SH-SY5Y (cell line): ENCODE measurements at regions not wholly inside any gene's neighbourhood (a gene's known extent, or its start where the extent isn't known, plus 50 kb on each side); places are given as distances from the start of the nearest gene placed in this dataset.

Experiments
- GATA2 ChIP-seq: IDR thresholded peaks from 2 replicates; pipeline ENCODE4 v1.6.1; 2011; ENCODE audit warnings: mild to moderate bottlenecking, low read depth, low read length
- GATA3 ChIP-seq: IDR thresholded peaks from 2 replicates; pipeline ENCODE4 v1.6.1; 2011; ENCODE audit warnings: low read depth, mild to moderate bottlenecking, low read length, moderate library complexity

- no peak for TF ChIP-seq GATA2
- TF ChIP-seq GATA3: no peak
These were observed 63.7 kb upstream of the ST6GALNAC3 start for GRCh38 chr1:76010802-76011201.
